Fibroblast of lung (primary cell): ENCODE measurements at regions not wholly inside any gene's neighbourhood (a gene's known extent, or its start where the extent isn't known, plus 50 kb on each side); places are given as distances from the start of the nearest gene placed in this dataset.

Experiments
- EZH2 ChIP-seq: IDR thresholded peaks from 2 replicates; pipeline ENCODE4 v1.5.1; 2012; ENCODE audit warnings: low read length, control low read depth, mild to moderate bottlenecking; ENCODE audit errors: missing control alignments
- TF ChIP-seq, protein P1 (sequence below), 2 donors: IDR thresholded peaks in 1 of 2; conservative IDR thresholded peaks in 1 of 2; 1 replicate in 1 of 2; 2 replicates in 1 of 2; pipeline ENCODE4 v1.5.1; 2011 to 2012; ENCODE audit warnings: low read length in 2 of 2, control low read depth in 1 of 2, inconsistent platforms in 1 of 2, low read depth in 1 of 2, mild to moderate bottlenecking in 1 of 2

DNA sequence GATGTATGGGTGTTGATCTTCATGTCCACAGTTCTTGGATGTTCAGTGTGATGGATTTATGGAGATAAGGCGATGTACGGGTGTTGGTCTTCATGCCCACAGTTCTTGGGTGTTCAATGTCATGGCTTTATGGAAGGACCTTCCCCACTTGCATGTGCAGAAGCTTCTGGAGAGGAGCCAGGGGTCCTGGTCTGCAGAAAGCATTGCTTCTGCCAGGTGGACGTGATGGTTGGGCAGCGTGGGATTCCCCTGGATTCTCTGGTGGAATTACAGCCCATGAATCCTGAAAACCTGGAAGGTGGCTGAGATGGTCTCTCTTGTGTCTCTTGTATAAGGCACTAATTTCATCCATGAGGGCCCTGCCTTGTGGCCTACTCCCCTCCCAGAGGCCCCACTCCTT lies 183.7 kb upstream of the TCERG1L start:
- TF ChIP-seq, protein P1, sequence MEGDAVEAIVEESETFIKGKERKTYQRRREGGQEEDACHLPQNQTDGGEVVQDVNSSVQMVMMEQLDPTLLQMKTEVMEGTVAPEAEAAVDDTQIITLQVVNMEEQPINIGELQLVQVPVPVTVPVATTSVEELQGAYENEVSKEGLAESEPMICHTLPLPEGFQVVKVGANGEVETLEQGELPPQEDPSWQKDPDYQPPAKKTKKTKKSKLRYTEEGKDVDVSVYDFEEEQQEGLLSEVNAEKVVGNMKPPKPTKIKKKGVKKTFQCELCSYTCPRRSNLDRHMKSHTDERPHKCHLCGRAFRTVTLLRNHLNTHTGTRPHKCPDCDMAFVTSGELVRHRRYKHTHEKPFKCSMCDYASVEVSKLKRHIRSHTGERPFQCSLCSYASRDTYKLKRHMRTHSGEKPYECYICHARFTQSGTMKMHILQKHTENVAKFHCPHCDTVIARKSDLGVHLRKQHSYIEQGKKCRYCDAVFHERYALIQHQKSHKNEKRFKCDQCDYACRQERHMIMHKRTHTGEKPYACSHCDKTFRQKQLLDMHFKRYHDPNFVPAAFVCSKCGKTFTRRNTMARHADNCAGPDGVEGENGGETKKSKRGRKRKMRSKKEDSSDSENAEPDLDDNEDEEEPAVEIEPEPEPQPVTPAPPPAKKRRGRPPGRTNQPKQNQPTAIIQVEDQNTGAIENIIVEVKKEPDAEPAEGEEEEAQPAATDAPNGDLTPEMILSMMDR (conservative IDR thresholded peaks at IDR 0.05 in 1 of 2, IDR thresholded peaks at IDR 0.05 in 1 of 2; ENCODE audit: low read depth in 1 of 2, low read length in 2 of 2) = no peak
- no peak for TF ChIP-seq EZH2
